Glutamatergic neuron (in vitro differentiated cells): ENCODE measurements at regions not wholly inside any gene's neighbourhood (a gene's known extent, or its start where the extent isn't known, plus 50 kb on each side); places are given as distances from the start of the nearest gene placed in this dataset.

Experiments
- DNase-seq: peaks from one replicate; pipeline ENCODE4 v3.0.0; 2022
- H3K27ac Mint-ChIP-seq: one replicate; pipeline ENCODE4 v1.8.0; 2020; ENCODE audit warnings: mild to moderate bottlenecking, mixed read lengths, inconsistent platforms; ENCODE audit not compliant: unreplicated experiment
- H3K27me3 Mint-ChIP-seq: one replicate; pipeline ENCODE4 v1.8.0; 2020; ENCODE audit warnings: mild to moderate bottlenecking, moderate library complexity, mixed read lengths, inconsistent platforms; ENCODE audit not compliant: unreplicated experiment
- H3K36me3 Mint-ChIP-seq: one replicate; pipeline ENCODE4 v1.8.0; 2020; ENCODE audit warnings: mild to moderate bottlenecking, mixed read lengths, inconsistent platforms; ENCODE audit not compliant: unreplicated experiment
- H3K4me1 Mint-ChIP-seq: one replicate; pipeline ENCODE4 v1.8.0; 2020; ENCODE audit warnings: mild to moderate bottlenecking, low read depth, mixed read lengths, inconsistent platforms; ENCODE audit not compliant: unreplicated experiment
- H3K4me3 Mint-ChIP-seq: one replicate; pipeline ENCODE4 v1.8.0; 2020; ENCODE audit warnings: mild to moderate bottlenecking, mixed read lengths, inconsistent platforms; ENCODE audit not compliant: unreplicated experiment
- H3K9me3 Mint-ChIP-seq: one replicate; pipeline ENCODE4 v1.8.0; 2020; ENCODE audit warnings: mild to moderate bottlenecking, moderate library complexity, mixed read lengths, inconsistent platforms; ENCODE audit not compliant: unreplicated experiment
- TF ChIP-seq, protein P1 (sequence below): fragments of 200-600 bp; sonication (generic); IDR thresholded peaks from one replicate; pipeline ENCODE4 v1.5.0; 2021; ENCODE audit not compliant: partially characterized antibody, unreplicated experiment

- no peak overlapping the region for H3K27ac Mint-ChIP-seq
- H3K27me3 Mint-ChIP-seq = peaks cover 3% of the 10 kb centered on the region
- no peak overlapping the region for H3K4me3 Mint-ChIP-seq
- no peaks in the 10 kb centered on the region for H3K9me3 Mint-ChIP-seq
- no peaks in the 10 kb centered on the region for H3K36me3 Mint-ChIP-seq
- H3K4me1 Mint-ChIP-seq = no peaks in the 10 kb centered on the region
- DNase-seq = no peak
- TF ChIP-seq, protein P1, sequence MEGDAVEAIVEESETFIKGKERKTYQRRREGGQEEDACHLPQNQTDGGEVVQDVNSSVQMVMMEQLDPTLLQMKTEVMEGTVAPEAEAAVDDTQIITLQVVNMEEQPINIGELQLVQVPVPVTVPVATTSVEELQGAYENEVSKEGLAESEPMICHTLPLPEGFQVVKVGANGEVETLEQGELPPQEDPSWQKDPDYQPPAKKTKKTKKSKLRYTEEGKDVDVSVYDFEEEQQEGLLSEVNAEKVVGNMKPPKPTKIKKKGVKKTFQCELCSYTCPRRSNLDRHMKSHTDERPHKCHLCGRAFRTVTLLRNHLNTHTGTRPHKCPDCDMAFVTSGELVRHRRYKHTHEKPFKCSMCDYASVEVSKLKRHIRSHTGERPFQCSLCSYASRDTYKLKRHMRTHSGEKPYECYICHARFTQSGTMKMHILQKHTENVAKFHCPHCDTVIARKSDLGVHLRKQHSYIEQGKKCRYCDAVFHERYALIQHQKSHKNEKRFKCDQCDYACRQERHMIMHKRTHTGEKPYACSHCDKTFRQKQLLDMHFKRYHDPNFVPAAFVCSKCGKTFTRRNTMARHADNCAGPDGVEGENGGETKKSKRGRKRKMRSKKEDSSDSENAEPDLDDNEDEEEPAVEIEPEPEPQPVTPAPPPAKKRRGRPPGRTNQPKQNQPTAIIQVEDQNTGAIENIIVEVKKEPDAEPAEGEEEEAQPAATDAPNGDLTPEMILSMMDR = no peak
These were observed 121.3 kb downstream of the PRLHR start for GRCh38 chr10:118474111-118474510.

GRCh38 chr10:118473305-118473960, 122.0 kb downstream of the PRLHR start:
- H3K4me3 Mint-ChIP-seq = no peak overlapping the region
- no peaks in the 10 kb centered on the region for H3K36me3 Mint-ChIP-seq
- H3K4me1 Mint-ChIP-seq = no peaks in the 10 kb centered on the region
- no peak for DNase-seq
- TF ChIP-seq, protein P1 = no peak
- H3K27ac Mint-ChIP-seq = no peak overlapping the region
- peaks cover 3% of the 10 kb centered on the region for H3K27me3 Mint-ChIP-seq
- no peaks in the 10 kb centered on the region for H3K9me3 Mint-ChIP-seq

GRCh38 chr10:118472415-118473304, 122.8 kb downstream of the PRLHR start:
- no peak overlapping the region for H3K4me3 Mint-ChIP-seq
- no peaks in the 10 kb centered on the region for H3K36me3 Mint-ChIP-seq
- no peak overlapping the region for H3K27ac Mint-ChIP-seq
- no peak for DNase-seq
- TF ChIP-seq, protein P1 = no peak
- H3K4me1 Mint-ChIP-seq = no peaks in the 10 kb centered on the region
- H3K9me3 Mint-ChIP-seq = no peaks in the 10 kb centered on the region
- H3K27me3 Mint-ChIP-seq = peaks cover 3% of the 10 kb centered on the region

- peaks cover 3% of the 10 kb centered on the region for H3K27me3 Mint-ChIP-seq
- no peak overlapping the region for H3K4me3 Mint-ChIP-seq
- H3K27ac Mint-ChIP-seq = no peak overlapping the region
- TF ChIP-seq, protein P1 = no peak
- no peak for DNase-seq
- no peaks in the 10 kb centered on the region for H3K9me3 Mint-ChIP-seq
- H3K4me1 Mint-ChIP-seq = no peaks in the 10 kb centered on the region
- no peaks in the 10 kb centered on the region for H3K36me3 Mint-ChIP-seq
These were observed 123.6 kb downstream of the PRLHR start for GRCh38 chr10:118471863-118472262.

DNA sequence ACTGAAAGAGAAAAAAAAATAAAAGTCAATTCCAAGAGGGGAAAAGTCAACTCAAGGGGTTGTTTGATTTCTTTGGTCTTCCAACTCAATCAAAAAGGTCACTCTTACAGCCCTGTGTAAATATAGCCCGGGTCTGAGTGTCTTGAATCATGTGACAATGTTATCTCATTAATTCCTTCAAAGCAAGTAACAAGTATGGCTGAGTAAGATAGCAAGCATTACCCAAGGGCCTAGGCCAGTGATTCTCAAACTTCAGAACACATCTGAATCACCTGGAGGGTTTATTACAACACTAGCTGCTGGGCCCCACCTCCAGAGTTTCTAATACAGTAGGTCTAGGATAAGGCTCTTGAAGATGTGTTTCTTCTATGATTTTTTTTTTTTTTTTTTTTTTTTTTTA, 125.0 kb downstream of the PRLHR start:
- Mint-ChIP-seq H3K36me3 (no peaks in the 10 kb centered on the region), H3K27ac (no peak overlapping the region), H3K4me3 (no peak overlapping the region), H3K27me3 (peaks cover 3% of the 10 kb centered on the region), H3K9me3 (no peaks in the 10 kb centered on the region), H3K4me1 (no peaks in the 10 kb centered on the region)
- TF ChIP-seq, protein P1 = no peak
- DNase-seq = no peak
